ENCODE measurements at regions not wholly inside any gene's neighbourhood (a gene's known extent, or its start where the extent isn't known, plus 50 kb on each side); places are given as distances from the start of the nearest gene placed in this dataset.

DNA sequence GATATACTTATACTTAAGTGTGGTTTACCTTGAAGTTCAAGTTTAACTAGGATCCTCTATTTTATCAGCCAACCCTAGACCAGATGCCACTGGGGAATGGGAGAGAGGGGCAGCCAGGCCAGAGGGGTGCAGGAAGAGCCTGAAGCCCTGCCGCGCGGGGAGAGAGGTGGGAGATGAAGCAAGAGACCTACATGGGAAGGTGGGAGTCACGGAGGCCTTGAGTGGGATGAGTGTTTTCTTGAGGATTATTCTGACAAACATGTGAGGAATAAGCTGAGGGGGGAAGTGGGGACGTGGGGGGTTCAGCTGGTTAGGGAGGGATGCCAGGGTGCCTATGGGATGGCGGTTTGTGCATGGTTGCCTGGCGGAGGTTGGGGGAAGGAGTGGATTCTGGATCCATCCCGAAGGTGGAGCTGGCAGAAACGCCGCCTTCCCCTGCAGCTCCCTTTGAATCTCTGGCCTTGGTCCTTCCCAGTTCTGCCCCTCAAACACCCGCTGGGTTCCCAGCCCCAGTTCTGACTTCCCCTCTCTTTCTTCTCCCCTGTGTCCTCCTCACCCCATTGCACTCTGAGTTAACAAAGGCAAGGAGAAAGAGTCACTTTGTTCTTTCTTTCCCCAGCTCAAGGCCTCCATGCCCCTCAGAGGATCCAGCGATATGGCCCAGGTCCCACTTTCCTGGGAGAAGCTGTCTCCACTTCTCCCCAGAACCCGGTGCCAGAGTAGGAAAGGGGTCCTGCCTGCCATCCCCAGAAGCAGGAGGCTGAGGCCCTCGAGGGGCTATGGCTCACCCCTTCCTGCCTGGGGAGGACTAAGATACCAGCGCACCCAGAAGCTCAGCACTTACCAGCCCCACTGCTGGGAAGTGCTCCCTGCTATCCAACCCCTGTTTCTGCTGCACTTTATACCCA lies 274.2 kb downstream of the UACA start:
- DNase-seq = no peak

DNA sequence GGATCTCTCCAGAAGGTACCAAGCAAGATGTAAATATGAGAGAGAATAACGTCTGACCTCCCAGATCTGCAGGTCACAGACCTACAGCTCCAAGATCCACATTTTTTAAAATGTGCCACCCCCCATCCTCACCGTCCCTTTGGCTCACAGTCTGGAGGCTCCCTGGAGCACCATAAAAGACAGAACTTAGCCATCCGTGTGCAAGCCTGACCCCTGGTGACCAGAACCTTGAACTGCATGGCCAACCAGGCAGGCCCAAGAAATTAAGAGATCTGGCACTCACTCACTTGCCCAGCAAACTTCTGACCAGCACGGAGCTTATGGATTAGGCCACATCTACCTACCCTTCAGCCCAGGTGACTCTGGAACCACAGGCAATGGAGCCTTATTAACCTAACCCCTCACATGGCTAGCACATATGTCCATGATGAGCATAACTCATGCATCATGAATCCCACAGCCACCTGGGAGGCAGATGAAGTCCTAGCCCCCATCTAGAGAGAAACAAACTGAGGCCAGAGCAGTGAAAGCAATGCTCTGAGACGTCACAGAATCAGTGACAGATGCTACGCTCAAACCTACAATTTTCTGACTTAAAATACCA lies 275.3 kb downstream of the UACA start:
- DNase-seq = peak; percentile 82

DNA sequence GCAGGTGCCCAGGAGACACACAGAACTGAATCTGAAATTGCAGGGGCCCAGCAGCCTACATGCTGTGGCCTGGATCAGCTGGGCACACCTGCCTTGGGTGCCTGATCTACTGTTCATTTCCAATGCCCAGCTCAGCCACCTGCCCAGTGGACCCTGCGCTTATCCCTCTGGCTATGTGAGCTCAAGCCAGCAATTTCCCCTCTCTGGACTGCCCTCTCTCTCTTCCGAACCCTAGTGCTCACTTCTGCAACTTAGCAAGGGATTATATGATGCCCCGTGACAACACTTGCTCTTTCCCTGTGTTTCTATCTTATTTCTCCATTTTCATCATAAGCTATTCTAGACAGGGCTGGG lies 276.0 kb downstream of the UACA start:
- no peak for DNase-seq

DNA sequence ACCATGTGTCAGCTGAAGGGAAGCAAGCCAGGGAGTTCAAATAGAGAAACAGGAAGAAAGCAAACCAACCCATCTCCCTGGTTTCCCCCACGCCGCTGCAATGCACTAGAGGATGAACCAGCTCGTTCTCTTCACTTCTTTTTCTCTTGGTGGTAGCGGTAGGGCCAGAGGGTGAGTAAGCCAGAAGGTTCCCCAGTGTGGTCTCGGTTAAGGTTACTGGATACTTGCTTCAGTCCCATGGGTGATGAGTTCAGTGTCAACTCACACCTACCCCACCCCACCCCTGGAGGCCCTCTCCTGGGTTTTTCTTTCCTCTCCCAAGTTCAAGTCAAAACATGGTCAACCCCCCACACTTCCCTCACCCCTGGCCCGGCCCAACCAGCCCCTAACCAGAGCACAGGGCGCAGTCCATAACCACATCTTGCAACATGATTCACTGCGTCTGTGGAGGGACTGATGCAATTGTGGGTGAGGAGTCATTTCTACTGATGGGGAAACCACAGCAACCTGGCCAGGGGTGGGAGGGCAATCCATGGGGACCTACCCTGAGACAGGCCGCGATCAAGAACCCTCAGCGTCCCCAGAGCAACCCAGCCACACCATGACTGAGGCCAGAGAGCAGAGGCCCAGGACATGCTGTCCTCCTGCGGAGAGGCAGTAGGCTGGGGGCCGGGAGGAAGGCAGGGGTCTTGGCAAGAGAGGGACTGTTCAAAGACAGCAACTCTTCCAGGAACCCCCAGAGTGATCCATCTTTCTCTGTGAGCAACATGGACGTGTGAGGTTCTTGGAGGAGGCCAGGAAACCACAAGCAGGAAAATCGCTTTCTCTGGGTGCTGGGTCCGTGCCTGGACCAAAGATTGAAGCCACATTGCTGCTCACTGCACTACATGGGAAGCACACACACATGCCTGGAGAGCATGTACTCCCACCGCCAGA lies 276.6 kb downstream of the UACA start:
- no peak for DNase-seq

DNA sequence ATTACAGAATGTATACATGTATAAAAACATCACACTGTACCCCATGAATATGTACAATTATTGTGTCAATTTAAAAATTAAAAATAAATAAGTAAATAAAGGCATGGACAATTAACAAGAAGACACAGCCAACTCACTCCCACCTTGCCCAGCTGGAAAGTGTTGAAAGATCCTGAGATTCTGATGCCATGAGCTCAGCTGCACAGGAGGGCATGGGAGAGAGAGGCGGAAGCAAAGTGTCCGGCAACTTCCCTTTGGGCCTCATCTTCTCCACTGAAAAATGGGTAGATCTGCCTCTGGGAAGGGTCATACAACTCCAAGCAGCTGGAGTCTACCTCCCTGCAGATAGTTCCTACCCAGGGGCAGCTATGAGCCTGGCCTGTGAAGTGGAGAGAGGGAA lies 277.3 kb downstream of the UACA start:
- no peak for DNase-seq

- no peak for DNase-seq
These were observed 278.4 kb downstream of the UACA start for GRCh38 chr15:70484993-70485392.

GRCh38 chr15:70483513-70483912 lies 279.8 kb downstream of the UACA start:
- DNase-seq = no peak

- no peak for DNase-seq
These were observed 283.0 kb downstream of the UACA start for GRCh38 chr15:70480196-70480856.

- DNase-seq = no peak
These were observed 283.6 kb downstream of the UACA start for GRCh38 chr15:70479785-70480184.

GRCh38 chr15:70479056-70479455 lies 284.3 kb downstream of the UACA start:
- no peak for DNase-seq

- no peak for DNase-seq
These were observed 284.9 kb downstream of the UACA start for GRCh38 chr15:70478251-70478990.

- no peak for DNase-seq
These were observed 285.6 kb downstream of the UACA start for GRCh38 chr15:70477750-70478250.

DNA sequence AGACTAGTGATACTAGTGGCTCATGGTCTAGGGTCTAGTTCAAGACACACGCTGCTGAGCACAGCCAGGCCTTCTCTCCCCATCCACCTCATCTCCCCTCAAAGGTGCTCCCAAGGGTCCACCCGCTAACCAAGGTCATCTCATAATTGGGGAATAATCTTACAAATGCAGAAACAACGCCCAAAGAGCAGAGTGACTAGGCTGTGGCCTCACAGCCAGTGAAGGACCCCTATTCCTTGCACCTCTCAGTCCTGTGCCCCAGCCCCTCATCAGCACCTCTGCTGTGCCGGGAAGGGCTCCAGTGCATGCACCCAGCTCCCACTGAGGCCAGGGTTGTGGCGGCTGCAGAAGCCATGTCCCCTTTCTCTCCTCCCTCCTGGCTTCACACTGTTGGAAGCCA lies 286.9 kb downstream of the UACA start:
- no peak for DNase-seq

GRCh38 chr15:70475921-70476320 lies 287.4 kb downstream of the UACA start:
- peak; percentile 83 for DNase-seq

DNA sequence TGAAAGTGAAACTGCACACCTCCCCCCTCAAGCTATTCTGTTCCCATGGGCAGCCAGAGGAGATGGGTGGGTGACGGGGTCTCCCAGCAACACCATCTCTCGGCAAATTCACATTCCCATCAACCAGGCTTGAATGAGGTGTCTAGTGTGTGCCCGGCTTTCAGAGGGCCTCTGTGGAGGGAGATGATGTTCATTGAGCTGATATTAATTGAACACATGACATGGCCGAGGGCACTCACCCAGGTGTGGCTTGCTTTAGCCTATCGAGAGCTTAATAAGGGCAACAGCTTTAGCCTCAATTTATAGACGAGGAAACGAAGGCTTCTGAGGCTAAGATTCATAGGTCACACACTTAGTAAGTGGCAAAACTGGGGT lies 288.0 kb downstream of the UACA start:
- DNase-seq = no peak

GRCh38 chr15:70474471-70475406 lies 288.6 kb downstream of the UACA start:
- no peak for DNase-seq

DNA sequence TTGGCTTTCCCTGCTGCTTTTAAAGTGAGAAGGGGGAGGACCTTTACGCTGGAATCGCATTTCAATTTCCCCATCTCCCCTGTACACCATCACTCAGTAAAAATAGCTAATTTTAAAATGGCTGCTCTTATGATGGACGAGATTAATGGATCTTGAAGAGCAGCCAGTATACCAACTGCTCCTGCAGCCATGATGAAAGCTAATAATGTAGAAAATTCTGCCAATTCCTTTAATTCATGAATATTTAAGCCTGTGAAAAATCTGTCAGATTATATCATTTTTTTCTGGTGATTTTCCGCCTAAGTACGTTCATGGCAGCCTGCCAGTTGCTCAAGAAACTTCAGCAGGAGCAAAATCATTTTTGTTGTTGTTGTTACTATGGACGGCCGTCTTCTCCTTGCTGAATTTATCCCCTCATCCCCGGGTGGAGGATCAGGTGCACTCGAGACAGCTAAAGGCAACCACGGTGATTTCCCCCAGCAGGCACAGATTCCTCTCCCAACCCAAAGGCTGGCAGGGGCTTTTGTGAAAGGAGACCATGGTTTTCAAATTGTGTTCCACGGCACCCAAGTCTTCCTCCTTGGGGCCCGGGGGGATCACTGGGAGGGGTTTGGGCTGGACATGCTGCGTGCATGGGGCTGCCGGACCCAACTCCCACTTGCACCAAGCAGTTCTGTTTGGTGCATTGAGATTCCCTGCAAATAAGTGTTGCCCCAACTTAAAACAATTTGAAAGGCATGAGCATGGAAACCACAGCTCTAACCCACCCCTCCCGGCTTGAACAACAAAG lies 289.6 kb downstream of the UACA start:
- DNase-seq = no peak

GRCh38 chr15:70471517-70471916 lies 291.8 kb downstream of the UACA start:
- DNase-seq = no peak

GRCh38 chr15:70470556-70471191 lies 292.7 kb downstream of the UACA start:
- no peak for DNase-seq

Measured in islet precursor cell (in vitro differentiated cells).